Effector memory CD4-positive, alpha-beta T cell (primary cell): ENCODE measurements at regions not wholly inside any gene's neighbourhood (a gene's known extent, or its start where the extent isn't known, plus 50 kb on each side); places are given as distances from the start of the nearest gene placed in this dataset.

Experiments used
- DNase-seq, 3 donors: peaks; one replicate each; pipeline ENCODE4 v3.0.0-alpha.2; 2020
- H3K27ac ChIP-seq: 2 replicates; pipeline ENCODE4 v1.7.0; 2013; ENCODE audit warnings: mild to moderate bottlenecking, low read length, moderate library complexity; ENCODE audit not compliant: insufficient read depth, poor library complexity, severe bottlenecking
- H3K27me3 ChIP-seq: replicated peaks from 2 replicates; pipeline ENCODE4 v1.7.0; 2013; ENCODE audit warnings: mild to moderate bottlenecking, low read length; ENCODE audit not compliant: insufficient read depth, control insufficient read depth, poor library complexity, severe bottlenecking
- H3K36me3 ChIP-seq: 2 replicates; pipeline ENCODE4 v1.7.0; 2013; ENCODE audit warnings: mild to moderate bottlenecking, low read length, moderate library complexity; ENCODE audit not compliant: control insufficient read depth, insufficient read depth
- H3K4me1 ChIP-seq: 2 replicates; pipeline ENCODE4 v1.7.0; 2013; ENCODE audit warnings: low read length, mild to moderate bottlenecking; ENCODE audit not compliant: control insufficient read depth, insufficient read depth, poor library complexity, severe bottlenecking
- H3K4me3 ChIP-seq: 2 replicates; pipeline ENCODE4 v1.7.0; 2013; ENCODE audit warnings: low read length, low read depth, mild to moderate bottlenecking; ENCODE audit not compliant: insufficient read depth, poor library complexity, severe bottlenecking
- H3K9me3 ChIP-seq: 2 replicates; pipeline ENCODE4 v1.7.0; 2013; ENCODE audit warnings: mild to moderate bottlenecking, low read length, moderate library complexity; ENCODE audit not compliant: control insufficient read depth

DNA sequence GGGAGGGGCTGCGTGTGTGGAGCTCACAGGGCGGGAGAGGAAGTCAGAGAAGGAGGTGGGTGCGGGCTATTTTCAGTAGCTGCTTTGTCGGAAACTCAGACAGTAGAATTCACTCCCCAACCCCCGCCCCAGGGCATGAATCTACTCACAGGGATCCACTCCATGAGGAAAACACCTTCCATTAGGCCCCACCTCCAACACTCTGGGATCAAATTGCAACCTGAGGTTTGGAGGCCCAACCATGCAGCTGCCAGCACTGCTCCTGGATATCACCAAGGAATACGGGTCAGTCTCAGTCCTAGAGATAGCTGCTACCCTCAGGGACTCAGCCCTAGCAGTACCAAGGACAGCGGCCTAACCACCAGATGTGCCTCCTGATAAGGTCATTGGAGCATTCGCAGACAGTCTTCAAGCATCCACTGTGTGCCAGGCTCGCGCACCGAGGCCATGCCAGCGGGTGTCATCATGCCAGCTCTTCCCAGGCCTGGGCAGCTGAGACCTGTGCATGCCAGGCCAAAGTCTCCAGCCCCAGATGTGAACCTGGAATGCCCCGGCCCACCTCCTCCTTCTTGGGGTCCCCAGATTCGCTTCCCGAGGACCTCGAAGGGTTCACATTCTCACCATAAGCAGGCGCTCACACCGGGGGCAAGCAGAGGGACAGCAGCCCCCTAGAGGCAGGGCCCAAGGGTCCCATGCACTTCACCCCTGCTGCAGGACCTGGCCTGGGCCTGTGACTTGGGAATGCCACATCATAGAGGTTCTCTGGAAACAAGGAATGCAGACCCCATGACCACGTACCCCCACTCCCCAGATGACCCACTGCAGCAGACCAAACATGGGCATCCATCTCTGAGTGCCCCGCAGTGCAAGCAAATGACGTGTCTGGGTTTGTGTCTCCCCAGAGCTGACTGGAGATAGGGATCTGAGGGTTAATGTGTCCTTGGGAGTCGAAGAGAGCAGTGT lies 102.3 kb downstream of the ADRA2C start:
- Histone ChIP-seq H3K4me1 (peaks cover 4% of the 10 kb centered on the region), H3K4me3 (no peak overlapping the region), H3K27me3 (peaks cover 7% of the 10 kb centered on the region), H3K36me3 (no peaks in the 10 kb centered on the region), H3K27ac (no peak overlapping the region), H3K9me3 (no peaks in the 10 kb centered on the region)
- no peak for DNase-seq

DNA sequence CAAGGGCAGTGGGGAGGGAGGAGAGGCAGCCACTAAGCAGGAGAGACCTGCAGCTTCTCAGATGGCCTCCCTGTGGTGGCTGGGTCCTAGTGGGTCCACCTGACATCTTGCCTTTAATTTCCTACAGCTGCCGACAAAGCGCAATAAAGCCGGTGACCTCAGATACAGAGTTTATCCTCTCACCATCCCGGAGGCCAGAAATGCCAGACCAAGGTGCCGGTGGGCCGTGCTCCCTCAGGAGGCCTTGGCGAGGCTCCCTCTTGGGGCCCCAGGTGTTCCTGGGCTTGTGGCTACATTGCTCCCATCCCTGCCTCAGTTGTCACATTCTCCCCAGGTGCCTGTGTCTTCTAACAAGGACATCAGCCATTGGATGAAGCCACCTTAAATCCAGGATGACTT lies 103.0 kb downstream of the ADRA2C start:
- peaks cover 7% of the 10 kb centered on the region for H3K27me3 ChIP-seq

DNA sequence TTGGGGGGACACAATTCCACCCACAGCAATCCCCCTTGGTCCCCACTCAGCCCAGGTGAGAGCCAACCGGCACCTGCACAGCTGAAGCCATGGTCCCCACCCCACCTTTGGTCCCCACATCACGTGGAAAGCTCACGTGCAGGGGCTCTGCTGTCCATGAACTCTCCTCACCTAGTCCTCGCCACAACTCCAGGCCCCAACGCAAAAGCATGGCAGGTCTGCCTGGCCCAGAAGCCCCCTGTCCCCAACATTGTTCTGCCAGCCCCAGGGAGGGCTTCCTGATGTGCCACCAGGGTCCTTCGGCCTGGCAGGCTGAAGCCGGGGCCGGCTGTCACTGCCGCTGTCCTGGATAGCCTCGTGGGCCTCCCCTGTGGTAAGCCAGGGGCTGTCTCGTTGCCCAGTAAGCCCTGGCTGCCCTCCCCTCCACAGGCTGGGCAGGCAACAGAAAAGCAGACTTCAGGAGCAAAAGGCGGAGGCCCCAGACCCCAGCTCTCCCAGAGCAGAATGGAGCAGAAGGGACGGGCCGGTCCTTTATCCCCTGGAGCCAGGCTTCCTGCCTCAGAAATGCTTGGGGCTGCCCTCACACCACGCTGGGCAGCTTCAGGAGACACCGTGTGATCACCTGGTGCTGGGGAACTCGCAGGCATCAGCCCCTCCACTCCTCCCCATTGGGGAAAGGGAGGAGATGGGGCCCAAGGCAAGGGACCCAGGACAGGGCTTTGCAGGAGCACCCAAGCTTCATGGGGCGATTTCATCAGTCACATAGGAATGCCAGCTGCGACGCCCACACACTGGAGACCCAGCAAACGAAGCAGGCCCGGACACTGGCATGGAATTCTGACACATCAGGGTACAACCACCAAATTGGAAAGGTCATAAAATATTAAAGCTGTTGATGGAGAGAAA lies 103.7 kb downstream of the ADRA2C start:
- H3K27me3 ChIP-seq, result peaks cover 7% of the 10 kb centered on the region

More for the DNA sequence above, 103.0 kb downstream of the ADRA2C start:
- no peak overlapping the region for H3K4me3 ChIP-seq
- DNase-seq, result no peak
- no peak overlapping the region for H3K27ac ChIP-seq
- no peaks in the 10 kb centered on the region for H3K9me3 ChIP-seq
- H3K36me3 ChIP-seq, result no peaks in the 10 kb centered on the region
- peaks cover 4% of the 10 kb centered on the region for H3K4me1 ChIP-seq

DNA sequence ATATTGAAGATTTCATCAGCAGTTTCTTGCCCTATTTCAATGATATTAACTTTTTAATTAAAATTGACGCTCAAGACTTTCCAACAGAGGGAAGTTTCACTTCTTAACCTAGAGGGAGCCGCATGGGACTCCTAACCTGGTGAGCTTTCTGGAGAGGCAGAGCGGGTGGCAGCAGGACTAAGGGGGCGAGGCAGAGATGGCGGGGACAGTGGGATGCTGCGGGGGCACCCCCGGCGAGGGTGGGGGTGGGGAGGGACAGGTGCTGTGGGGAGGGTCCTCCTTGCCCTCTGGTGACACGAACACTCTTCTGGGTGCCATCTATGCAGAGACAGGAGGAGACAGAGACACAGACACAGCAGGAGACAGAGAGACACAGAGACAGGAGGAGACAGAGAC lies 104.4 kb downstream of the ADRA2C start:
- DNase-seq, result no peak
- Histone ChIP-seq H3K27me3 (peaks cover 7% of the 10 kb centered on the region), H3K4me1 (peaks cover 4% of the 10 kb centered on the region), H3K4me3 (no peak overlapping the region), H3K27ac (no peak overlapping the region), H3K36me3 (no peaks in the 10 kb centered on the region), H3K9me3 (no peaks in the 10 kb centered on the region)

More for the DNA sequence above, 103.7 kb downstream of the ADRA2C start:
- H3K9me3 ChIP-seq, result no peaks in the 10 kb centered on the region
- H3K27ac ChIP-seq, result no peak overlapping the region
- peaks cover 4% of the 10 kb centered on the region for H3K4me1 ChIP-seq
- no peak overlapping the region for H3K4me3 ChIP-seq
- no peak for DNase-seq
- no peaks in the 10 kb centered on the region for H3K36me3 ChIP-seq

DNA sequence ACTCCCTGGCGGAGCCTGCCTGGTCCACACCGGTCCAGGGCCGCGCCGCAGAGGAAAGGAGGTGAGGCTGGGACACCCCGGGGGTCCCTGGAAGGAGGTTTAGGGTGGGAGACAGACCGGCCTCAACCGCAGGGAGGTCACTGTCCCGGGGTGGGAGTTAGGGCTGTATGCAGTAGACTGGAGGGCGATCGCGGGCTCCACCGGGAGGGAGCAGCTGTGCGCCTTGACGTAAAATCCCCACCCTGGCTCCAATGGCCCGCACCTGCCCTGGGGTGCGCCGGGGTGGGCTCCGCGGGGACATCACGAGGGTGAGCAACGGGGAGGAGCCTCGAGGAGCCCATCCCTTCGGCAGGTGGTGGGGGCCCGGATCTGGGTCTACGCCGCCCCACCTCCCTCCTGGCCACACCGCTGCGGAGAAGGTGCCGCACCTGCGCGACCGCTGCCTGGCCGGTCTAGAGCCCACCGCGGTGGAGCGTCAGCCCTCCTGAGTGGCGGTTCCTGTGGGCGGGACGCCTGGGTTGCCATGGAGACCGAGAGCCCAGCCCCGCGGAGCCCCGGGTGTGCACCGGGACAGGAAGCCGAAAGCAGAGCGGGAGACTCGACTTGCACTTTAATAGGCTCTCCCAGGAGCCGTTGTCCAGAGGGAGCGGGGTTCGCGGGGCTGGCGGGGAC lies 105.1 kb downstream of the ADRA2C start:
- no peak for DNase-seq
- Histone ChIP-seq H3K27ac (no peak overlapping the region), H3K27me3 (peaks cover 7% of the 10 kb centered on the region), H3K36me3 (no peaks in the 10 kb centered on the region), H3K9me3 (no peaks in the 10 kb centered on the region), H3K4me3 (no peak overlapping the region), H3K4me1 (peaks cover 4% of the 10 kb centered on the region)

DNA sequence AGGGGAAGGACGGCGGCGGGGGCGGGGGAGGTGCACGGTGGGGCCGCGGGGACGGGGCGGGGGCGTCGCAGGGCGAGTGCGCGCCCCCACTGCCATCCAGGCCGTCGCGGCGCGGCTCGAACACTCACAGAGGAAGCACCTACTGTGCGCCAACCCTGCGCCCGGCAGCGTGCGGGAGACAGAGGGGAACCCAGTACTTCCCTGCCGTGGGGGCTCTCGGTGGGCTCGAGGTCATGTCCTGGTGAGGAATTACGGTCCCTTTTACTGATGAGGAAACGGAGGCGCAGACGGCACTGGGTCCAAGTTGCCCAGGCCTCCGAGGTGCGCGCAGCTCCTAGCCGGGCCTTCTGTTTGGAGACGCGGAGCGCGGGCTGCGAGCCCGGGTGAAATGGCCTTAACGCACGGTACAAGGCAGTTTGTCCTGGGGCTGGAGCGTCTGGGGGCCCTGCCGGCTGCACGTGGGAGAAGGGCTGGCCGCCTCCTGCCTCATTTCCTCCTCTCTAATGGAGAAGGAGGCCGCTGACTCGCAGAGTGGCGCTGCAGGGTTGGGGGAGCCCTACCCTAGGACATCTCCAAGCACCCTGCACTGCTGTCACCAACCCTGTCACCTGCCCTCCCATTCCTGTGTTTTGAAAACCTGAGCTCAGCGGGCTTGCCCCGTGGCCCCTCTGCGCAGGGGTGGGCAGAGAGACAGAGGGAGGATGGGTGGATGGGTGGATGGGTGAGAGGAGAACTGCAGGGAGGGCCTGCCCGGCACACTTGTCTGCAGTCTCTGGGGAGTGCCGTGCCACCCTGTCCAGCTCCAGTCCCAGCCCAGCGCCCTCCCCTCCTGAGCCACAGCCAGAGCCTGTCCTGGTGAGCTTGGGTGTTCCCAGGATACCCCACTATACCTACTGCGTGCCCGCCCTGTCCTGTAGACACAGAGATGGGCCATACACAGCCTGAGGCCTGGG lies 106.0 kb downstream of the ADRA2C start:
- H3K4me3 ChIP-seq, result no peak overlapping the region
- H3K27ac ChIP-seq, result no peak overlapping the region
- H3K27me3 ChIP-seq, result peaks cover 7% of the 10 kb centered on the region
- H3K4me1 ChIP-seq, result peaks cover 4% of the 10 kb centered on the region
- no peak for DNase-seq
- no peaks in the 10 kb centered on the region for H3K9me3 ChIP-seq
- no peaks in the 10 kb centered on the region for H3K36me3 ChIP-seq

DNA sequence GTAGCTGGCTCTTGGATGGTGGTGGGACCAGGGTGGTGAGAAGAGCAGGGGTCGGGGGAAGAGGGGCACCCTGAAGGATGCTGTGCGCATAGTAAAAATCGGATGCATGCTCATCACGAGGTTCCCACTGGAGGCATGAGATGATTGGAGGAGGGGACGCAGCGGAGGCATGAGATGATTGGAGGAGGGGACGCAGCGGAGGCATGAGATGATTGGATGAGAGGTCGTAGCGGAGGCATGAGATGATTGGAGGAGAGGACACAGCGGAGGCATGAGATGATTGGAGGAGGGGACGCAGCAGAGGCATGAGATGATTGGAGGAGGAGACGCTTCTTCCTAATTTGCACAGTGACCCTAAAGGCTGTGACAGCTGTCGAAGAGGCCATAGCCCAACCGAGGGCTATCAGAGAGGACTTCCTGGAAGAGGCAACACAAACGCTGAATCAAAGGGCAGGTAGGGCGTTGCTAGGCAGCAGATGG lies 106.7 kb downstream of the ADRA2C start:
- Histone ChIP-seq H3K4me3 (no peak overlapping the region), H3K36me3 (no peaks in the 10 kb centered on the region), H3K27ac (no peak overlapping the region), H3K4me1 (peaks cover 4% of the 10 kb centered on the region), H3K9me3 (no peaks in the 10 kb centered on the region), H3K27me3 (peaks cover 7% of the 10 kb centered on the region)
- no peak for DNase-seq

DNA sequence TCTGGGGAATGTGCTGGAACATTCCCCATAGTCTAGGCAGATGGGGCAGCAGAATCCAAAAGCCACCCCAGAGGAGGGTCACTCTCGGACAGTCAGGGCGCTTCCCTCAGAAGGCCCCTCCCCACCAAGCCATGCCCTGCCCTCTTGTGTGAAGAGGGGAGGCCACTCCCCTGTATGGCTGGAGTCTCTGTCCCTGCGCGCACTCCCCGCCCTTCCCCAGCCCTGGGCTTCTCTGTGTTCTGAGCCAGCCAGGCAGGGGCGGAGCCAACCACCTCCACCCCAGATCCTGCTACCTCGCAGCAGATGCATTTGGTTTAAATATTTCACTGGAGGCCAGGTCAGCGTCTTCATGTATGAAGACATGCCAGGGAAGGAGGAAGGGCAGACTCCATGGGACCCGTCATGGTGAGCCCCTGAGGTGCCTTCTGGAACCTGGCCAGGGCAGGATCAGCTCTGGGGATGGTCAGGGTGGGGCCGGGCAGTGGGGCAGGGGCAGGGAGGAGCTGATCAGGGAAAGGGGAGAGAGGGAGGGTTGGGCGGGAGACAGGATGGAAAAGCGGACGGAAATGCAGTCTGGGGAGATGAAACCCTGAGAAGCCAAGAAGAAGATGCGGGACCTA lies 107.3 kb downstream of the ADRA2C start:
- no peak for DNase-seq
- H3K27me3 ChIP-seq, result peaks cover 12% of the 10 kb centered on the region
- H3K4me1 ChIP-seq, result peaks cover 4% of the 10 kb centered on the region

More for the DNA sequence above, 107.3 kb downstream of the ADRA2C start:
- H3K36me3 ChIP-seq, result no peaks in the 10 kb centered on the region
- H3K9me3 ChIP-seq, result no peaks in the 10 kb centered on the region
- H3K4me3 ChIP-seq, result no peak overlapping the region
- no peak overlapping the region for H3K27ac ChIP-seq
